ENCODE measurements at regions not wholly inside any gene's neighbourhood (a gene's known extent, or its start where the extent isn't known, plus 50 kb on each side); places are given as distances from the start of the nearest gene placed in this dataset.

- intact Hi-C loops (cut with micrococcal nuclease; ENCODE audit: unreplicated experiment) (loop anchor here (5.0 kb wide), 1 partner anchor 197 kb away; no protein-coding TSS in a partner anchor), in situ Hi-C loops (cut with MboI) (no loop called here)
- 24% methylated on average over 1 of the region's 1 CpG for WGBS (ENCODE audit: insufficient coverage, insufficient replicate concordance, low lambda C conversion rate, missing lambda C conversion rate)
- FAIRE-seq (no peak), ATAC-seq (peak; percentile 96), DNase-seq (ENCODE audit: low read depth, low spot score) (peak; percentile 51)
- Histone ChIP-seq H3K36me3 (ENCODE audit: control insufficient read depth in 2 of 2, insufficient read depth in 2 of 2, low read length in 1 of 2) (no peaks in the 10 kb centered on the region), H3K9ac (ENCODE audit: control insufficient read depth, insufficient read depth, low read length) (no peak overlapping the region), H3K79me2 (ENCODE audit: control insufficient read depth, insufficient read depth, low read length) (no peaks in the 10 kb centered on the region), H3K4me2 (ENCODE audit: control insufficient read depth, insufficient read depth) (no peak overlapping the region), H4K20me1 (ENCODE audit: control insufficient read depth, insufficient read depth) (no peaks in the 10 kb centered on the region), H3K27ac (ENCODE audit: control insufficient read depth, insufficient read depth) (no peak overlapping the region), H3K4me1 (ENCODE audit: control insufficient read depth, insufficient read depth, low read length) (no peaks in the 10 kb centered on the region), H3K4me3 (no peak overlapping the region), H3K9me3 (replicated peaks; ENCODE audit: control insufficient read depth, insufficient read depth, low read length) (no peaks in the 10 kb centered on the region; the same call in 2 of the 3 replicates), H2AFZ (ENCODE audit: control insufficient read depth, low read depth, low read length) (no peak overlapping the region), H3K27me3 (replicated peaks in 1 of 2; ENCODE audit: control insufficient read depth in 2 of 2, insufficient read depth in 2 of 2, low read length in 1 of 2) (no peaks in the 10 kb centered on the region)
- ChIA-PET POLR2A (interaction anchor here (1.1 to 1.4 kb wide), 2 partner anchors 9 to 10 kb away, joined by 3 read pairs; no protein-coding TSS in a partner anchor), SMC1A (ENCODE audit: uncharacterized antibody, unreplicated experiment) (interaction anchor here (1.0 to 1.3 kb wide), 3 partner anchors 9 to 1037 kb away, joined by 3 to 4 read pairs (median 3); no protein-coding TSS in a partner anchor), RAD21 (ENCODE audit: unreplicated experiment) (no interaction called here), CTCF (no interaction called here)
- no TSS peak for BruUV-seq (replicated peaks)
- TF ChIP-seq ZNF687 (IDR thresholded peaks at IDR 0.05) (no peak), ATF7 (IDR thresholded peaks at IDR 0.05; ENCODE audit: low read depth) (peak; percentile 47), RUNX3 (IDR thresholded peaks at IDR 0.05; ENCODE audit: low read length) (peak; percentile 56), RBBP5 (conservative IDR thresholded peaks at IDR 0.05) (no peak), ZNF207 (IDR thresholded peaks at IDR 0.05; ENCODE audit: borderline replicate concordance) (no peak), RELB (IDR thresholded peaks at IDR 0.05; ENCODE audit: low read depth) (peak; percentile 89), NRF1 (conservative IDR thresholded peaks at IDR 0.05; ENCODE audit: low read depth, low read length) (no peak), EP300 (IDR thresholded peaks at IDR 0.05; ENCODE audit: borderline replicate concordance in 1 of 2, control insufficient read depth in 1 of 2, low read depth in 2 of 2, low read length in 2 of 2) (peak; percentile 79 to 83; a peak in 3 of 4 replicates), EED (IDR thresholded peaks at IDR 0.05; ENCODE audit: low read depth) (no peak), USF2 (IDR thresholded peaks at IDR 0.05; ENCODE audit: borderline replicate concordance, low read depth, low read length) (no peak), ZBTB33 (IDR thresholded peaks at IDR 0.05) (no peak), SUZ12 (IDR thresholded peaks at IDR 0.05; ENCODE audit: unreplicated experiment) (no peak), SRF (IDR thresholded peaks at IDR 0.05; ENCODE audit: low read depth in 2 of 2, low read length in 2 of 2) (no peak), NKRF (conservative IDR thresholded peaks at IDR 0.05) (no peak)
These were observed 171.4 kb upstream of the SNX7 start for GRCh38 chr1:98490099-98490498.

Data from GM12878 (cell line).